ENCODE measurements at regions not wholly inside any gene's neighbourhood (a gene's known extent, or its start where the extent isn't known, plus 50 kb on each side); places are given as distances from the start of the nearest gene placed in this dataset.

- intact Hi-C loops (cut with DNase I) = no loop called here
- no peak overlapping the region for H3K4me3 ChIP-seq
- H3K36me3 ChIP-seq = no peaks in the 10 kb centered on the region
- 27 to 41% (median 34%) methylated on average over 7 of the region's 7 CpGs for WGBS, 3 donors
- TF ChIP-seq EP300 (IDR thresholded peaks at IDR 0.05) (no peak), CTCF (IDR thresholded peaks at IDR 0.05) (no peak), POLR2A (IDR thresholded peaks at IDR 0.05) (no peak)
- DNase-seq = no peak
- no peaks in the 10 kb centered on the region for H3K4me1 ChIP-seq (ENCODE audit: insufficient read depth)
- H3K27ac ChIP-seq = no peak overlapping the region
- no peaks in the 10 kb centered on the region for H3K9me3 ChIP-seq
- no peaks in the 10 kb centered on the region for H3K27me3 ChIP-seq
These were observed 64.2 kb upstream of the MYLIP start for GRCh38 chr6:16064671-16065072.

- H3K4me1 ChIP-seq (ENCODE audit: insufficient read depth) = no peaks in the 10 kb centered on the region
These were observed 65.3 kb upstream of the MYLIP start for GRCh38 chr6:16063580-16063979.

GRCh38 chr6:16061818-16062217 is 67.1 kb upstream of the MYLIP start:
- Histone ChIP-seq H3K27me3 (no peaks in the 10 kb centered on the region), H3K27ac (no peak overlapping the region), H3K4me1 (ENCODE audit: insufficient read depth) (no peaks in the 10 kb centered on the region), H3K4me3 (no peak overlapping the region), H3K36me3 (no peaks in the 10 kb centered on the region), H3K9me3 (no peaks in the 10 kb centered on the region)
- DNase-seq = no peak
- intact Hi-C loops (cut with DNase I) = no loop called here
- no peak for TF ChIP-seq CTCF (IDR thresholded peaks at IDR 0.05)
- TF ChIP-seq EP300 (IDR thresholded peaks at IDR 0.05) = no peak
- TF ChIP-seq POLR2A (IDR thresholded peaks at IDR 0.05) = no peak
- WGBS, 3 donors = 84 to 94% (median 87%) methylated on average over 2 of the region's 2 CpGs

More at GRCh38 chr6:16063580-16063979, 65.3 kb upstream of the MYLIP start:
- Histone ChIP-seq H3K9me3 (no peaks in the 10 kb centered on the region), H3K36me3 (no peaks in the 10 kb centered on the region), H3K4me3 (no peak overlapping the region), H3K27ac (no peak overlapping the region), H3K27me3 (no peaks in the 10 kb centered on the region)
- 81 to 100% (median 88%) methylated on average over 1 of the region's 1 CpG for WGBS, 3 donors
- intact Hi-C loops (cut with DNase I) = no loop called here
- DNase-seq = no peak
- TF ChIP-seq CTCF (IDR thresholded peaks at IDR 0.05) (no peak), EP300 (IDR thresholded peaks at IDR 0.05) (no peak), POLR2A (IDR thresholded peaks at IDR 0.05) (no peak)

- DNase-seq = no peak
- no peak for TF ChIP-seq CTCF (IDR thresholded peaks at IDR 0.05)
- TF ChIP-seq POLR2A (IDR thresholded peaks at IDR 0.05) = no peak
- no peak for TF ChIP-seq EP300 (IDR thresholded peaks at IDR 0.05)
- Histone ChIP-seq H3K27ac (no peak overlapping the region), H3K4me1 (ENCODE audit: insufficient read depth) (no peaks in the 10 kb centered on the region), H3K36me3 (no peaks in the 10 kb centered on the region), H3K27me3 (no peaks in the 10 kb centered on the region), H3K9me3 (no peaks in the 10 kb centered on the region), H3K4me3 (no peak overlapping the region)
- WGBS, 3 donors = 75 to 88% (median 81%) methylated on average over 3 of the region's 3 CpGs
- intact Hi-C loops (cut with DNase I) = no loop called here
These were observed 68.8 kb upstream of the MYLIP start for GRCh38 chr6:16060039-16060438.

GRCh38 chr6:16059496-16059895 is 69.4 kb upstream of the MYLIP start:
- H3K4me3 ChIP-seq = no peak overlapping the region
- 60 to 65% (median 63%) methylated on average over 7 of the region's 7 CpGs for WGBS, 3 donors
- no peaks in the 10 kb centered on the region for H3K27me3 ChIP-seq
- H3K27ac ChIP-seq = no peak overlapping the region
- TF ChIP-seq POLR2A (IDR thresholded peaks at IDR 0.05) = no peak
- no peak for TF ChIP-seq CTCF (IDR thresholded peaks at IDR 0.05)
- TF ChIP-seq EP300 (IDR thresholded peaks at IDR 0.05) = no peak
- H3K9me3 ChIP-seq = no peaks in the 10 kb centered on the region
- no peak for DNase-seq
- H3K4me1 ChIP-seq (ENCODE audit: insufficient read depth) = no peaks in the 10 kb centered on the region
- no peaks in the 10 kb centered on the region for H3K36me3 ChIP-seq
- intact Hi-C loops (cut with DNase I) = no loop called here

All from ovary (tissue), 7 donors.